Activated CD4-positive, alpha-beta T cell treated with anti-CD3 and anti-CD28 coated beads, Interleukin-2, amount 50 U/mL, for 48 hours (primary cell): ENCODE measurements at regions not wholly inside any gene's neighbourhood (a gene's known extent, or its start where the extent isn't known, plus 50 kb on each side); places are given as distances from the start of the nearest gene placed in this dataset.
"Not testable (repeated sequence)": the region's sequence is repeated elsewhere in the genome, so short reads cannot be mapped to it uniquely, and the experiment has no call there.

Experiments
- DNase-seq, 2 experiments: peaks; one replicate each; pipeline ENCODE4 v3.0.0-alpha.2; 2020

DNA sequence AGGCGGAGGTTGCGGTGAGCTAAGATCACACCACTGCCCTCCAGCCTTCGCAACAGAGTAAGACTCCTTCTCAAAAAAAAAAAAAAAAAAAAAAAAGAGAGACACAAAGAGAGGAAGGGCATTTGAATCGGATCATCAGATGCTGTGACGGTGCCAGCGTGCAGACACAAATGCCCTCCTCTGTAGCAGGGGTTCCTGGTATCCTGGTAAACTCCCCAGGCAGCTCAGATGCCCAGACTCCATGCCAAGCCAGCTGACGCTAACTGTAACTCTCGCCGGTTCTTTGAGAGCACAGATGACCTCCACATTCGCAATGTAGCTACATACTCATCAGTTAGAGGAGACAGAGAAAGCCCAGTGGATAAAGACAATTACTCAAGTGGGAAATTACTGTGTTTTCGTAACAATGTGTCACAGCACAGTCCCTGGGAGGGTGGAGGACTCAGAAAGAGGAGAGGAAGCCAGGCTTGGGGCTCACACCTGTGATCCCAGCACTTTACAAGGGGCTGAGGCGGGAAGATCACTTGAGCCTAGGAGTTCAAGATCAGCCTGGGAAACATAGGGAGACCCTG lies 153.1 kb downstream of the BRD1 start:
- no peak for DNase-seq

DNA sequence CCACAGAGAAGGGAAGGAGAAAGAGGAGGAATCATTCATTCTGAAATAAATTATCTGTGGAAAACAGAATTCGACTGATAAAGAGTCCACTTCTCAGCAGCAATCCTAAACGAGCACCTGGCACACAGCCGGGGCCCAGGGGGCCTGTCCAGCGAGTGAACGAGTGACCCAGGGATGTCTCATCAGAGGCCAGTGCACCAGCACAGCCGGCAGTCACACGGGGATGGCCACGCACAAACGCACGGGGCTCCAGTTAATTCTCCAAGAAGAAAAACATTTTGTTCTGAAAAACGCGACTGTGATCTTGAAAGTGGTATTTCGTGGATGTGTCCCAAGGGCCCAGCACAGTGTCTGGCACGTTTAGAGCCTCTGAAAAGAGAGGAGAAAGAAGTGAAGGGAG lies 154.6 kb downstream of the BRD1 start:
- DNase-seq: no peak

DNA sequence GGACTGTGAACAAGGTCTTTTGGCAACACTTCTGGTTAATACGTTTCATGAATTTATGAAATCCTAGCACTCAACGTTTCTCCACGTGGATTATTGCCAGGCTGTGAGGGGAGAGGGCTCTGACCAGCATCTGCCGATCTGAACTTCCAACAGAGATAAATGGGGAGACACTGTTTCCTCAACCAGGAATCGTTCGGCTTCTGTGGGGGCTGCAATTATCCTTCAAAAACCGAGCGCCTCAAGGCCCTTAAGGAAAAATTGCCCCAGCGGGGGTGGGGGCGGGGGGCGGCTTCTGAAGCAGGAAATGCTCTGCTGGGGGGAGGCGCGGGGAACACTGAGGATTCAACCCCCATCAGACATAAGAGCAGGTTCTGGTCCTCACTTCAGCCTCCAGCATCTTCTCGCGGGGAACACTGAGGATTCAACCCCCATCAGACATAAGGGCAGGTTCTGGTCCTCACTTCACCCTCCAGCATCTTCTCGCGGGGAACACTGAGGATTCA lies 155.6 kb downstream of the BRD1 start:
- DNase-seq: no peak

DNA sequence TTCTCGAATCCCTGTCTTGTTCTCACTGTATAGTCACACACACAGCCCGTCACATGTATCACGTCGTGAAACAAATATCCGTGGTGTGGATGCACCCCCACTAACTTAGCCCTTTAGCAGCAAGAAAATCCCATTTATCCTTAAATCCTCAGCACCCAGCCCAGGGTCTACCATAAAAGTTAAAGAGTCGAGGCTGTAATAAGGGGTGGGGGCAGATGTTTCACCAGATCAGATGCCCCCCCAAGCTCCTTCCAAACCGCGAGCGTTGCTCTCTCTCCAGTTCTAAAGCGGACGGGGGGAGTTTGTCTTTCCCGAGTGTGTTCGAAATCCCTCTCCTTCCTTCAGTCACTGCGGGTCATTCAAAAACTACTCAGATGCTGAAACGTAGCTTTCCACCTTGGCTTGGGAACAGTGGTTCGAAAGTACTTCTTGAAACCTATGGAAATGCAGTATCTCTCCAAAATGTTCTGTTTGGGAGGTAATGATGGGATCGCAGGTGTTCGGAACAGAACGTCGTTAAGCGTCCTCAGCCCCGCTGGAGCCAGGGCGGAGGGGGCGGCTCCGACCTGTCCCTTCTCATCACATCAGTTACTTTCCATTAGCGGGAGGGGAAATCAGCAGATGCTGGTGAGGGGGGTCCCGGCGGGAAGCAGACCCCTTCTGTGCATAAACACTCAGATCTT lies 156.2 kb downstream of the BRD1 start:
- DNase-seq: no peak

DNA sequence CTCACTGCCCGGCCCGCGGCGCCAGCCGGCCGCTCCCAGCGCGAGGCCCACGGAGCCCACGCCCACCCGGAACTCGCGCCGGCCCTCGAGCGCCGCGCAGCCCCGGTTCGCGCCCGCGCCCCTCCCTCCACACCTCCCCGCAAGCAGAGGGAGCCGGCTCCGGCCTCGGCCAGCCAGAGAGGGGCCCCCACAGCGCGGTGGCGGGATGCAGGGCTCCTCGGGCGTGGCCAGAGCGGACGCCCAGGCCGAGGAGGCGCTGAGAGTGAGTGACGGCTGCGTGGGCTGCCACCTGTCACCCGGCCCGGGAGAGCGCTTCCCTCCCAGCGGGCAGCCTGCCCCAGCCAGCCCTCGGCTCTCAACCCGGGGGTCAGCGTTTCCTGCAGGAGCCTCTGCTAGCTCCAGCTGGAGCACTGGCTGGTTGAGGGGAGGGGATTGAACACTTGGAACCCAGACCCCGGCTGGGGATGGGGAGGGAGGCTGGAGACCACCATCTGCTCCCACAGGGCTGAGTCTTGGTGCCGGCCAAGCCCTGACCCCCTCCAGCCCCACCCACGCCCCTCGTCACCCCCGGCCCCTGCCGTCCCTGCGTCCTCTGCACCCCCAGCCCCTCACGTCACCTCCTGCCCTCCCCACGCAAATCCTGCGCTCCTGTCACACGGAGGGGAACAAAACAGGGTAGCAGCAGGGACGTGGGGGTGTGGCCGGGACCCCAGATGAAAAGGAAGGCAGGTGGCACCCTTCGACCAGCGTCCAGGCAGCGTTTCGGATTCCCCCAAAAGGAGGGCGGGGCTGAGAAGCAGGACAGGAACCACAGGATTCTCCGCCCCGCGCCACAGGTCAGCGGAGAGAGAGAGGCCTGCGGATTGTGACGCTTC lies 157.0 kb downstream of the BRD1 start:
- DNase-seq: peak; percentile 23 to 44

DNA sequence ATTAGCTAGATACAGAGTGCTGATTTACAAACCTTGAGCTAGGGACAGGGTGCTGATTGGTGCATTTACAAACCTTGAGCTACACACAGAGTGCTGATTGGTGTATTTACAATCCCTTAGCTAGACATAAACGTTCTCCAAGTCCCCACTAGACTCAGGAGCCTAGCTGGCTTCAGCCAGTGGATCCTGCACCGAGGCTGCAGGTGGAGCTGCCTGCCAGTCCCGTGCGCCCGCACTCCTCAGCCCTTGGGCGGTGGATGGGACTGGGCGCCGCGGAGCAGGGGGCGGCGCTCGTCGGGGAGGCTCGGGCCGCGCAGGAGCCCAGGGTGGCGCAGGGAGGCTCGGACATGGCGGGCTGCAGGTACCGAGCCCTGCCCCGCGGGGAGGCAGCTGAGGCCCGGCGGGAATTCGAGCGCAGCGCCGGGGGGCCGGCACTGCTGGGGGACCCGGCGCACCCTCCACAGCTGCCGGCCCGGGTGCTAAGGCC lies 157.7 kb downstream of the BRD1 start:
- DNase-seq: peak in 1 of 2 experiments; percentile 18

DNA sequence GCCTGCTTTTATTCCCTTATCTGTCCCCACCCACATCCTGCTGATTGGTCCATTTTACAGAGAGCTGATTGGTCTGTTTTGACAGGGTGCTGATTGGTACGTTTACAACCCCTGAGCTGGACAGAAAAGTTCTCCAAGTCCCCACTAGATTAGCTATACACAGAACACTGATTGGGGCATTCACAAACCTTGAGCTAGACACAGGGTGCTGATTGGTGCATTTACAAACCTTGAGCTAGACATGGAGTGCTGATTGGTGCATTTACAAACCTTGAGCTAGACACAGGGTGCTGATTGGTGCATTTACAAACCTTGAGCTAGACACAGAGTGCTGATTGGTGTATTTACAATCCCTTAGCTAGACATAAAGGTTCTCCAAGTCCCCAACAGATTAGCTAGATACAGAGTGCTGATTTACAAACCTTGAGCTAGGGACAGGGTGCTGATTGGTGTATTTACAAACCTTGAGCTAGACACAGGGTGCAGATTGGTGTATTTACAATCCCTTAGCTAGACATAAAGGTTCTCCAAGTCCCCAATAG lies 158.2 kb downstream of the BRD1 start:
- not testable (repeated sequence) for DNase-seq

DNA sequence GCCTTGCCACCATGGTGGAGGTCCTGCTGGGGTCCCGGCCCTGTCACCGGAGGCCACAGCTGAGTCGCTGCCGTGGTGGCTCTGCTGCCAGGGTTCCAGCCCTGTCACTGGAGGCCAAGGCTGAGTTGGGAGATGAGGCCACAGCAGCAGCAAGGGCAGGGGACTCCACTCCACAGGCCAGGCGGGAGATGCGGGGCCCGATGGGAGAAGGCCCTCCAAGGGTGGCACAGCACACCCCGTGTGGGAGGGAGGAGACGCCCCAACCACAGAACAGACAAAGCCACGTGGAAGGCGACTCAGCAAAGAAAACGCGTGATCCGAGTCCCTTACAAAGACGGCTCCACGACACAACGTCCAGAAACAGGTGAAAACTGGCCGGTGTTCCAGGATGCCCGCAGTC lies 159.3 kb downstream of the BRD1 start:
- no peak for DNase-seq

DNA sequence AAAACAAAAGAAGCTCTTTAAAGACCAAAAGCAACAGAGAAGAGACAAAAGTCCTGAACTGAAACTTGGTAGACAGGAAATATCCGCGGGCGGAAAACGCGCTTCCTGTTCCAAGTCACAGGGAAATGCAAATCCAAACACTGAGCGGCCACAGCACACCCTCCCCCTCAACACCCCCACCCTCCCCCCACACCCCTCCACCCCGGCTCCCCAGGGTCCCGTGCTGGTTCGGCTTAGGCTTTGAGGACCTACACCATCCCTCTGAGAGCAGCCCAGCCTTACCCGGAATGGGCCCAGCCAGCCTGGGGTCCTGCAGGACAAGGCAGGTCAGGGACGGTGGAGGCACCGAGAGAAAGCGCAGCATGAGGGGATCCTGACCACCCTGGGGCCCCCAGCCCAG lies 160.4 kb downstream of the BRD1 start:
- no peak for DNase-seq

DNA sequence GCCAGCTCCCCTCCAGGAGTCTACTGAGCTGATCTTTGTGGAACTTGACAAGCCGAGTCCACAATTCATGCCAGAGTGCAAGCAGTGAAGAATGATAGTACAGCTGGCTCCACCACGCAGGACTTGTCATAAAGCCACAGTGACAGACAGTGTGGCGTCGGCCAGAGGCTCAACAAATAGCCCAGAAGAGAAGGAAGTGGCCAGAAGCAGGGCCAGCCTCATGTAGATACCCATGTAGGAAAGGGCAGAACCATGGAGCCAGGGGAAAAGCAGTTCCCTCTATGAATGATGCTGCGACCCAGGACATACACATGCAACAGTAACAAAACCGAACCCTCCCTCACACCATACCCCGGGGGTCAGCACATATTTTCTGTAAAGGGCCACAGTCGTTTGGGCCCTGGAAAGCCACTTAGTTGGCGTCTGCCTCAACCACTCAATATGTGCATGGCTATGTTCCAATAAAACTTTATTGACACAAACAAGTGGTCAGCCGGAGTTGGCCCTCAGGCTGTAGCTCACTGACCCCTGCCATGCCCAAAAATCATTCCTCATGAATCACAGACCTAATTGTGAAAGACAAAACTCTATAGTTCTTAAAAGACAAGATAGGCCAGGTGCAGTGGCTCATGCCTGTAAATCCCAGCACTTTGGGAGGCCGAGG lies 161.4 kb downstream of the BRD1 start:
- DNase-seq: no peak

DNA sequence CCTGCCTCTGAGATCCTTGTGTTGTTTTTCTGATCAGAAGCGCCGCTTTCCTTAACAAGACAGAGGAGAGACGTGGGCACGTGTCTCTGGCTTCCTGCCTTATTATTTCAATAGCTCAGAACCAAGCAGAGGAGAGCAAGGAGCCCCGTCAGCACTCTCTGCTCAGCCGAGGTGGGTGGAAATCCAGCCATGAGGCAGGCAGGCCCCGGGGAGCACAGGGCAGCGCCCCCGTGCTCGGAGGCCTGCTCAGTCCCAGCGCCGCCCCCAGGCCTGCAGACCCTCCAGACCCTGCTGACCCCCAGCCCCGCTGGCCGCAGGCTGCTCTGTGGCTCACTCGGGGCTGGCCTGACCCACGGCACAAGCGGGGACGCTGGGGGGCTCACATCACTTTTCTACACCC lies 162.8 kb downstream of the BRD1 start:
- DNase-seq: no peak

DNA sequence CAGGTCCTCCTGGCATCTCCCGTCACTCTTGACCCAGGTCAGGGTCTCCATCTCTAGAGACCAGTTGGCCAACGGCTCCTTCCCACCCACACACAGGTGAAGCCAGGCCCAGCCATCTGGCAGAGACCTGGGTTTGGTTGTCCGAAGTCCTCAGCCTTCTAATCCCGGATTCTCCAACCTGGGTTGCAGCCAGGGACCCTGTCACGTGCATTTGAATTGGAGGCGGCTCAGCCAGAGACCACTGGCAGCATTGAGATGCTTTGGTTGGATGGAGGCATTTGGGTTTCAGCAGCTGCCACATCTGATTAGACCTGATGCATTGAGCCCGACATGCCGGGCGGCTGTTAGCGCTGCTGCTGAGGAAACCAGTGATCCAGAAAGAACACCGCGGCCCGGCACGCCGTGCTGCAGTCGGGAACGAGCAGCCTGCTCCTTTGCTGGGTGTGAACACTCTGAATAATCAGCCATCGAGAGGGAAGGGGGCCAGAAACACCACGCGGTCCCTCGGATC lies 163.2 kb downstream of the BRD1 start:
- DNase-seq: no peak

DNA sequence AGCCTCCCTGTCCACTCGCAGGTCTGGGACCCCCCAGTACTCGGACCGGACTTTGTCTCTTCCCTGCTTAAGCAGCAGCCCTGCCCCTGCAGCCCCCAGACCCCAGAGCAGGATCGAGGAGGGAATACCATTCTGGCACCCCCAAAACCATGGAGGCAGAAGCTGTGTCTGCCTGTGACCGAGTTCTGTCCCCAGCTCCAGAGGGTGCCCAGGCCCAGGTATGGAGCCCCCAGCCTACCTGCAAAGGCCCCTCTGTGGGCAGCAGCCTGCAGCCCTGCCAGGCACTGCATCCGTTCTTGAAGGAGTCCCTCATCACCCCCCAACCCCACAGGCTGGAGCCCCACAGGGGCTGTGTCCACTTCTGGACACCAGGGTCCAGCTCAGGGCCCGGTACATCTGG lies 163.8 kb downstream of the BRD1 start:
- DNase-seq: no peak

DNA sequence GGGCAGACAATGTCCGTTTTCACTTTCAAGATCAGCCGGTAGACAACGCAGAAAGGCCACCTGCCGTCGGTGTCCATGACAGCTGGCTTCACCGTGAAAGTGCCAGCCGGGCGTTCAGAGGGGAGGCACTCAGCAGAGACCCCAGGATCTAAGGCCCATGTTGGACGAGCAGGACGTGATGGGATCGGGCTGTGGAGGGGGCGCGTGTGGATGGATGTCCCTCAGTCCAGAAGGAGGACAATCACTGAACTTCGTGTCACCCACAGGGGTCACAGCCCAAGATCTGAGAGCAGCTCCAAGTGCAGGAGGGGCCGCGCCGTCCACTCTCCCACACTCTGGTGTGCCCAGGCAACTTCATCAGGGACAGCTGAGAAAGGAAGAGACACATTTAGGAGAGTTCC lies 164.4 kb downstream of the BRD1 start:
- no peak for DNase-seq

DNA sequence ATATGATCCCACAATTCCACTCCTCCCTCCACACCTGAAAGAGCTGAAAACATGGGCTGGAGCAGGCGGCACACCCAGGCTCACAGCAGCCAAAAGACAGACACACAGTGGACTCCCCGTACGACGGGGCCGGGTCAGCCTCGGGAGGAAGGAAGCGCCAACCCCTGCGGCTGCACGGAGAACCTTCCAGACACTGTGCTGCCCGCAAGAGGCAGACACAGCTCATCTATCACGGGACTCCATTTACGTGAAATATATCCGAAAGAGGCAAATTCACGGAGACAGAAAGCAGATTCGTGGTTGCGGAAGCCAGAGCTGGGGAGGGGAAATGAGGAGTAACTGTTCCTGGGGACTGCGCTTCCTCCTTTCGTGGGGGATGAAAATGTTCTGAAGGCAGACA lies 165.0 kb downstream of the BRD1 start:
- DNase-seq: no peak

DNA sequence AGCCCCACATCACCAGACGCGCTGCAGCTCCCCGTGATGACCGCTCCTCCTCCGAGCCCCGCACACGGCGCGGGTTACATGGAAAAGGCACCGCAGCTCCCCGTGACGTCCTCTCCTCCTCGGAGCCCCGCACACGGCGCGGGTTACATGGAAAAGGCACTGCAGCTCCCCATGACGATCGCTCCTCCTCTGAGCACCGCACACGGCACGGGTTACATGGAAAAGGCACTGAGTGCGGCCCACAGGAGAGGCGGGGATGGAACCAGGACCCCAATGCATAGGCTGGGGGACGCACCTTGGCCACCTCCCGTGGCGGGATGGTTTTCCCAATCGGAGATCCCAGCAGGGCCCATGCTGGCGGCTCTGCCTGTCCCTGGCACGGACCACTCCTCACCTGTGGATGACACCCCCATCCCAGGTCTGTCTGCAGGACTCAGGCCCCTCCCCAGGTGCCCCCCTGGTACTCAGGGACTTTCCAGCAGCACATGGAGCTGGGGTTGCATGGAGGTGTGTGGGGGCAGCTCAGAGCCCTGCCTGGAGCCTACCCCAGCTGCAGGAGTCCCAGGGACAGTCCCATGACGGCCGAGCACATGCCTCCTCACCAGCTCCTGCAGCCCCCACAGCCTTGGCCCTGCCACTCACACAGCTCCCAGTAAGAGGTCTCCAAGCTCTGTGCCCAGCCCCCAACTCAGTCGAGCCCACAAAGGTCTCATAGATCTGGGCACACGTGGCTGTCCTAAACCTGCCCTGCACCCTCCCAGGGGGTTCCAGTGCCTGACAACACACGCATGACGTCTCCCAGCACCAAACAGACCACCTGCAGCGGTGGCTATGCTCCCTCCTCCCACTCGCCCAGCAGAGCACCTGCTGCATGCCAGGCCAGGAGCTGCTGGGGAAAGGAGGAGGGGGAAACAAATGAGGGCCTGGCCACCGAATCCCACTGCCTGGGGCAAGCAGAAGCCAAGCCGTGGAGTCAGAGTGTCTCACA lies 166.6 kb downstream of the BRD1 start:
- DNase-seq: no peak

DNA sequence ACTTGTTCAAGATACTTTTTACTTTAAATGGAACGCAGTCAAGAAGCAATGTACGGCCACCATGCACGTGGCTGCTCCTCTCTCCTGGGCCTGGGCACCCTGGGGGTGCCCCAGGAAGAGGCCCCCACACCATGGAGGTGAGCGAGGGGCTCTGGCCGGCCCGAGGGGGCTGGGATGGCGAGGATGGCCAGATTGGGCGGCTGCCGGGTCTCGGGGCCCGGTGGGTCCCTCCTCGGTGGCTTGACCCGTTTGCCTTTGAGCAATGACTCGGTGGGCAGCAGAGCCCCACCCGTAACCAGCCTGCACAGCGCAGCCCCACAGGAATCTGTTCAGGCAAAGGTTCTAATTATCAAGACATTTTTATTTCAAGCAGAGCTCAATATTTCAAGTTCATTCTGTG lies 167.4 kb downstream of the BRD1 start:
- DNase-seq: no peak

DNA sequence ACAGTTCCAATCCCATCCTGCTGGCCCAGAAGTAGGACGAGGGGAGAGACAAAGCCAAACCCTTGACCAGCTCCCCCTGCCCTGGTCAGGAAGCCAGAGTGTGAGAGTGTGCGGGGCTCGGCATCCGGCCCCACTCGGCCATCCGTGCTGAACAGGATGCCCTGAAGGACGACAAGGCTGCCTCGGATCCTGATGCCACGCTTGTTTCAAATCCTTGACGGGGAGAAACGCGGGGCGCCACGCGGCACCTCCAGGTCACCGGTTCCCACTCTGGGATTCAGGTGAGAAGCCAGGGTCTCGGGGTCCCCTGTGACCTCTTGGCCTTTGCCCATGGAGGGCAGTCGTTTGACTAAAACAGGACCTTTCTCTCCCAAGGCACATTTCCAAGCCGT lies 167.8 kb downstream of the BRD1 start:
- no peak for DNase-seq

DNA sequence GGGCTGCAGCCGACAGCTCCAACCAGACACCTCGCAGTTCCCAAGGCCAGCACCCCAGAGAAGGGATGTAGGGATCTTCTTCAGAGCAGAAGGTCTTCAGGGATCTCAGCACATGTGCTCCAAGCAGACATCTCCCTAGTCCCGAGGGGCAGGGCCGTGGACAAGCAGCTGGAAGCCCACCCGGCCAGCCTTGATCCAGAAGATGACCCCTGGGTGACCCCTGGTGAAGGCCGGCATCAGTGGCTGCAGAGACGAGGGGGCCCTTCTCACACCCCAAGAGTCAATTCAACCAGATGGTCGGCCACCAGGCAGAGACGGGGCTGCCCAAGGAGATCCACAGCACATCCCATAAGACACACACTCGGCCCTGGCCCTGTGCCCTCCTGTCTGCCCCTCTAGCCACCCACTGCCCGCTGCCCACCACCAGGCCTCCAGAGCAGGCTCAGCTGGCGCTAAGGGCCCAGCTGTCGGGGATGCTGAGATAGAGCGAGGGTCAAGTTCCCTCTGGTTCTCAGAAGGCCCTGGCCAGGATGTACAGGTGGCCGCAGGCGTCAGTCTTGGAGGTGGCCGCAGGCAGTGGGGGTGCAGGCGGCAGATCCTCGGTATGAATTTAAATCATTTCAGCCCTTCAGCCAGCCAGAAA lies 168.3 kb downstream of the BRD1 start:
- no peak for DNase-seq

DNA sequence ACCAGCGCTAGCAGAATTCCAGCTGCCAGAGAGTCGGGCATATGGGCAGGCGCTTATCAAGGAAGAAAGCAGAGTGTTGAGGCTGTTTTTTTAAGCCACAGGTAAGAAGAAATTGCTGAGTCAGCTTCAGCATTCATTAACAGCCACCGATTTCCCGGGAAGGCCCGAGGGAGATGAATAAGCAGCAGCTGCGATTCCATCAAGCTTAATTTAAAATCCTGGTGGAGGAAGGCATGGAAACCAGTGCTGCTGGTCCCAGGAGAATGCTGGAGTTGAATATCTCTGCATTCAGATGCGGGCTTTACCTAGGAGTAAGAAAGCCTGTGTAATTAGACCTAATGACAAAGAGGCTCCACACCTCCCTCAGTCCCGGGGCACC lies 168.8 kb downstream of the BRD1 start:
- DNase-seq: no peak
